ENCODE measurements at regions not wholly inside any gene's neighbourhood (a gene's known extent, or its start where the extent isn't known, plus 50 kb on each side); places are given as distances from the start of the nearest gene placed in this dataset.

- FAIRE-seq (no peak), DNase-seq (ENCODE audit: low spot score) (no peak)
Observed at GRCh38 chr10:4691301-4691700, 134.7 kb upstream of the AKR1E2 start.

DNA sequence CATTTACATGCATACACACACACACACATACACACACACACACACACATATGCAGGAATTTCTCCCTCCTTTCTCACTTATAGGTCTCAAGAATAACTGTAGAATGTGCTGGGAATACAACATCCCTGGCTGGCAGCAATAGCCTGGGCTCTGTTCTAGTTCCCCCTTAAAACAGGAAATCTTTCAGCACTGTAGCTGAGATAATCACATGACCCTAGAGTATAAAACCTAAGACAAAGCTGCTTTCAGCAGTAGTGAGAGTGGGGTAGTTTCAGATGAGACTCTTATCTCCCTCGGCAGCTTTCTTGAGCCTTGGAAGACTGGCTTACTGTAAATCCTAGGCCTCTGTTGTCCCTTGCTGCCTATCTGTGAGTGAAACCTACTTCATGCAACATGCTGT is 137.4 kb upstream of the AKR1E2 start:
- DNase-seq (ENCODE audit: low spot score), result no peak

DNA sequence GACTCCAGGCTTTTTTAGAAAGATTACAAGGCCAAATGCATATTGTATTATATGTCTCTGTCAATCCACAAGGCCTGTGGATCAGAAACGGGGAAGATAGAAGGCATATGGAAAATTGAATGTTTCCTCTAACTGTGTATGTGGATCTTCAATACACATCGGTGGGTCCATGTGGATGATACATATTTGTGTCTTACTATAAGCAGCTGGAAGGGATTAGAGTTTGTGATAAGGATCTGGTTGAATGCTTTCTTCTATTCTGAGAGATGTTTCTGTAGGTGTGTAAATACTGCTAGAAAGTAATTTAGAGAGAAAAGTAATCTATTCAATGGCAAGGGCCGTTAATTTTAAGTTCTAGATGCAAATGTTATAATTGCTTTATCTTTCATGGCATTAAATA is 137.8 kb upstream of the AKR1E2 start:
- DNase-seq (ENCODE audit: low spot score) (no peak), FAIRE-seq (no peak)

More for the DNA sequence above, 137.4 kb upstream of the AKR1E2 start:
- no peak for FAIRE-seq

DNA sequence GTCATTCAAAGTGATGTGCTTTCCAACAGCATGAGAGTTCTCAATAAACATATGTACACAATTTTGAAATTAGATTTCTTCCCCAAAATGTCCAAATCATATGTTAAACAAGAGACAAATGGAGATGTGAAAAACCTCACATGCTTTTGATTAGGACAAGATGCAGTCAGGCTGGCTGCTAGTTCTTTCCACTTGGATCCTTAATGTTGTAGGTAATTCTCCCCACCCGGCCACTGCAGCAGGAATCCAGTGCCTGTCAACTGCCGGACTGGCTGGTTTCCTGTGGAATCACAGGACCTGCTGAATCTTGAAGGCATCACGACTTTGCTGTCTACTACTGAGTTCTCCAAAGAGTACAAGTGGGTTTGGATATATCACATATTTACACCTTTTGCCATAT is 138.6 kb upstream of the AKR1E2 start:
- FAIRE-seq, result no peak

DNA sequence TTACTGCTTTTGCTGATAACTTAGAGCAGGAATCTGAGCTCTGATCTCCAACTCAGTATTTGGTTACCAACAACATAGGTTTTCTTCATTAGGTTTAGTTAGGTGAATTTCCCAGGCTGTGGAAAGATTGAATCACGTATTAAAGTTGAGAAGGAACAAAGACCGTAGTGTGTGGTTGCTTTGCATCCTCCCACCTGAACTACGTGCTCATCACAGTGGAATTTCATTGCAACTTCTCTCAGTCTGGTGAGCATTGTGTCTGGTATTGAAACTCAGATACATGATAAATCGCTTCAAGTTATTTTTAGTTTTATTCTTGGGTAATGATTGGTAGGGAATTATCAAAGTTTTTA is 139.4 kb upstream of the AKR1E2 start:
- peak; percentile 80 for DNase-seq (ENCODE audit: low spot score)
- FAIRE-seq, result no peak

More for the DNA sequence above, 138.6 kb upstream of the AKR1E2 start:
- no peak for DNase-seq (ENCODE audit: low spot score)

DNA sequence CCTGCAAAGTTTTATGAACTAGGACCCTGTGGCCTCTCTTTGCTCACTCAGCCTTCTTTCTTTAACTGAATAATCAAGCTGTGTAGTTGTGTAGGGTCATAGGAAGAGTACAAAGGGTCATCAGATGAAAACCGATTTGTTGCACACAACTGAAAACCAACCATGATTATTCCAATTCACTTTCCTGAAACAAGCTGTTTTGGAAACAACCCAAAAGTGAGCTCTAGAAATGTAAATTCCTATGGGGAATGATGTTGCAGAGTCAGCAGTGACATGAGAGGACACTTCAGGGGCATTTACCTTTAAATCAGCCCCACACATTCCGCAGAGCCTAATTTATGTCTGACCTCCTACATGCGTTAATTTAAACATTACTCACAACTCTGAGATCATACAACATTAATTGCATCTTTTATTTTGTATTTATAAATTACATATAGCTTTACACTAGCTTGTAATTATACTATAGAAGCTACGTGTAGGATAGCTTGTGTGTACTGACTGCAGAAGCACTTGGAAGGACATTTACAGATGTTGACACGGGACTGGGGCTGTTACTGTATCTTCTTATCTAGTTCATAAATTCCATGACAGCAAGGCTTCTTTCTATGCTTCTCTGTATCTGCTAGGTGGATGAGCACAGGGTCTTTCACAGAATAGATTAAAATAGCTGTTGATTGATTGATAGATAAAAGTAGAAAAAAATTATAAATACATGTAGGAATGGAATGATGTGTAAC is 139.9 kb upstream of the AKR1E2 start:
- DNase-seq (ENCODE audit: low spot score) (no peak), FAIRE-seq (no peak)

DNA sequence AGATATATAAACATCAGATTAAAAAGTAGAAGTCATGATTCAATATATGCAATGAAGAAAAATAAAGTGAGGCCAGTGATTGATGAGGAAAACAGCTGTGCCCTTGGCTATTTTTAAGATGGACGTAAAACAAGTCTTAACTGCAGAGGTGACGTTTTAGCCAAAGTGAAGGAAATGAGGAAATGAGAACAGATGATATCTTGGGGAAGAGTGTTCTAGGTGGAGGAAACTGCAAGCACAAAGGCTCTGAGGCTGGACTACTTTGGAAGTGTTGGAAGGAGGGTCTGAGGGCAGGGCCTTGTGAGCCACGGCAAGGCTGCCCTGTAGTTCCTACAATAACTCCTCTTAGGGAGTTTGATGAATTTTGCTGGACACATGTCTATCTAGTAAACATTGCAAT is 140.5 kb upstream of the AKR1E2 start:
- DNase-seq (ENCODE audit: low spot score), result no peak

GRCh38 chr10:4684434-4684833 is 141.6 kb upstream of the AKR1E2 start:
- DNase-seq (ENCODE audit: low spot score) (no peak), FAIRE-seq (no peak)

More for the DNA sequence above, 140.5 kb upstream of the AKR1E2 start:
- no peak for FAIRE-seq

DNA sequence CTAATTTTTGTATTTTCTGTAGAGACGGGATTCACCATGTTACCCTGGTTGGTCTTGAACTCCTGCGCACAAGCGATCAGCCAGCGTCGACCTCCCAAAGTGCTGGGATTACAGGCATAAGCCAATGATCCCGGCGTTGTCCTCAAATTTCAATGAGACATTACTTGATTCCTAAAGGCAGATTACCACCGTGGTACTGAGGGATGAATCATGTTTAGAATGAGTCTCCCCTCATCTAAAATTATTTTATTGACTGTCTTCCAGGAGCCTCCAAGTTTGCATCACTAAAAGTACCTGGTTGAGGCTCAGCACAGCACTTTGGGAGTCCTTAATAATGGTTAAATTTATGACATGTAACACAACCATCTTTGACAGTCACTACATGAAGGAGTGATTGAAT is 142.2 kb upstream of the AKR1E2 start:
- no peak for FAIRE-seq
- no peak for DNase-seq (ENCODE audit: low spot score)

DNA sequence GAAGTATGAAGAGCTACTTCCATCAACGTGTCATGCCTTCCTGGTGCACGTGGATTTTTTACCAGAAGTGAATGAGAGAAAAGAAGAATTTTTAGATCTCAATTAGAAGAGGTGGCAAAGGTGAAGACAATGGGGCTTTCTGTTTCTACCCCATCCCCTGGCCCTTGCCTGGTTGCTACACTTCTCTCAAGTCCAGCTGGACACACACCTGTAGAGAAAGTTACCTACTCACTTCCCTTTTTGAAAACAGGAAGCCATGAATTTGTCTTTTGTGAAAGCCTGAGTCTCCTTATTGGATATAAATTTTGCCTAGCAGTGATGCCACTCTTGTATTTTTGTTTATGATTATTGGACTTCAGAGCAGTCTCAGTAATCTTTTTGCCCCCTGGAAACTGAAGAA is 142.9 kb upstream of the AKR1E2 start:
- DNase-seq (ENCODE audit: low spot score), result no peak
- FAIRE-seq, result no peak

GRCh38 chr10:4678951-4679671 is 146.9 kb upstream of the AKR1E2 start:
- DNase-seq (ENCODE audit: low spot score) (no peak), FAIRE-seq (no peak)

DNA sequence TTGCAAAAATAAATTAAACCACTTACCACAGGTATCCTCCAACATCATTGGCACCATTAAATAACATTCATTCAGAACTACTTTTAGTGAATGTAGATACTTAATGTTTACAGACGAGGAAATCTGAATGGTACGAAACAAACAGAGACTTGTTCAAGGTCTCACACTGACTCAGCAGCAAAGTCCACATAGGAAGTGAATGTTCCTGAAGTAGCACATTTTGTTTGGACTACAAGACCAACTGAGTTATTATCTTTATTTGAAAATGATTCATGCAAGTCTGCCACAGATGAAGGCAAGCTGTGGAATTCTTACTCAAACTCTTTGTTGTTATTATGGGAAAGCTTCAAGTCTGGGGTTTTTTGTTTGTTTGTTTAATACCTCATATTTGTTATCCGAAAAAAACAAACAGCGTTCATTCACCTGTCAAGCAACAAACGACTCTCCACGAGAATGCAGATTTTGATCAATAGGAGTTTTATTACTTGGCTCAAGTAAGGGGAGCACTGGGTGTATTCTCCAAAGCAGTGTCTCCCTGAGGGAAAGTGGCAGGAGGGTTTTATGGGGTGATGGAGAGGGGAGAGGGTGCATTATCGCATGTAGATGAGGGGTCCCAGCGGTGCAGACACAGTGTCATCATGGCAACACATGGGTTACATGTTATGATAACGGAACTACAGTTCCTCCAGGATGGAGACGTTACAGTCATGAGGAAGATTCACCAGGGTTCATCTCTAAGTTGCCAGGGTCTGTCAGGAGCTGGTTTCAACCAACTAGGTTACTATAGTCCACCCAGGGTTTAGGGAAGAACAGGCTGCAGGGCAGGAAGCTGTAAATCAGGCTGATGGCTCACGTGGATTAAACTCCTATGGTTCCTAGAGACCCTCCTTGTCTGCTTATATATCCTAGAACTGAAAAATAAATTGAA is 147.7 kb upstream of the AKR1E2 start:
- FAIRE-seq (peak; percentile 30), DNase-seq (ENCODE audit: low spot score) (no peak)

GRCh38 chr10:4677296-4678021 is 148.5 kb upstream of the AKR1E2 start:
- no peak for DNase-seq (ENCODE audit: low spot score)
- no peak for FAIRE-seq

DNA sequence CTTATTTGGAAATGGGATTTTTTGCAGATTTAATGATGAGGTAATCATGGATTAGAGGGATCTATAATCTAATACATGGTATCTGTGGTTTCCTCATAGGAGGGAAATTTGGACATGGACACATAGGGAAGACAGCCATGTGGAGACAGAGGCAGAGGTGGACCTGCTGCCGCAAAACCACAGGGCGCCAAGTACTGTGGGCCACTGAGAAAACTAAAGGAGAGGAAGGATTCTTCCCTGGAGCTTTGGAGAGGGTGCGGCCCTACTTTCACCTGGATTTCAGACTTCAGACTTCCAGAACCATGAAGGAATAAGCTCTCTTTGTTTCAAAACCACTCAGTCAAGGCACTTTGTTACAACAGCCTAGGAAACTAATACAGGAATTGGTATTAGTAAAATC is 149.4 kb upstream of the AKR1E2 start:
- no peak for DNase-seq (ENCODE audit: low spot score)
- no peak for FAIRE-seq

DNA sequence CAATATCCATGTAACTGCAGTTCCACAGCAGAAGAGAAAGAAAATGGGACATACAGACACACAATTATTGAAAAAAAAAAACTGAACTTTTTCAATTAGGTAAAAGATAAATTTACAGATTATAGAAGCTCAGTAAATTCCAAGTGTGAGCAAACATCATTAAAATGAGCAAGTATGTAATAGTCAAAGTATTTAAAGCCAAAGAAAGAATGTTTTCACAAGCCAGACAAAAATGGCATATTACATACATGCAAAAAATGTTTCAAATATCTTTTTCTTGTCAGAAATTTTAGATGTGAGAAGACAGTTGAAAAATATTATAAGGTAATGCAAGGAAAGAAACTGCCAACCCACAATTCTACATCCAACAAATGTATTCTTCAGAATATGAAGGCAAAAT is 150.2 kb upstream of the AKR1E2 start:
- no peak for FAIRE-seq

DNA sequence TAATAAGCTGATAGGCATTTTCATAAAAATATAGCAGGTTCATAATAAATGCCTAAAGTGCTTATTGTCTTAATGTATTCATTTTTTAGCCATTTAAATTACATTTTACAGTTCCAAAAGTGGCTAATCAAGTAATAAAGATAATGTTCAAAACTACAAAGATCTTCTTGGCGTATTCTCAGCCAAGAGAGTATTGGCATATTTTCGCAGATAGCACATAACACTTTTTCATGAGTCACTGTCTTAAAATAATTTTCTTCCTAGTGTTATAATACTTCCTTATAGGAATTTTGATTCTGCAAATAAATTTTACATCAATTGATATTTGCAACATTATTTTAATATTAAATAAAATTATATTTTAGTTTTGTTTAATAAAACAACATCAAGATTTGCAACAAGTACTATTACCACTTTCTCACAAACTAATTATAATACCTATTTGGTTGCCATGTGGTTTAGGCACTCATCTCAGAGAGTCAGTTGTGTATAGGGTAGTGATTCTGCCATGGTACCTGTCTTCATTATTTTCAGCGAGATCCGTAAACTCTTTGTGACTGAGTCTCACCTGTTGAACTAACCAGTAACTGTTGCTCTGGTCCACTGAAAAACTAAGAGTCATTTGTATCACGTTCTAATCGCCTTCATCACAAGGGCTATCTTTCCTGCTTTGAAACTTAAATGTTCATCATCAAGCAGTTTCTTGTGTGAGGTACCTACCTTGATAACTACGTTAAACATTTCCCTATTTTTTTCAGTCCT is 152.5 kb upstream of the AKR1E2 start:
- no peak for FAIRE-seq

More for the DNA sequence above, 150.2 kb upstream of the AKR1E2 start:
- DNase-seq (ENCODE audit: low spot score), result no peak

GRCh38 chr10:4672201-4672600 is 153.8 kb upstream of the AKR1E2 start:
- FAIRE-seq, result no peak
- no peak for DNase-seq (ENCODE audit: low spot score)

More for the DNA sequence above, 152.5 kb upstream of the AKR1E2 start:
- DNase-seq (ENCODE audit: low spot score), result no peak

- FAIRE-seq (no peak), DNase-seq (ENCODE audit: low spot score) (no peak)
Observed at GRCh38 chr10:4671451-4672145, 154.4 kb upstream of the AKR1E2 start.

DNA sequence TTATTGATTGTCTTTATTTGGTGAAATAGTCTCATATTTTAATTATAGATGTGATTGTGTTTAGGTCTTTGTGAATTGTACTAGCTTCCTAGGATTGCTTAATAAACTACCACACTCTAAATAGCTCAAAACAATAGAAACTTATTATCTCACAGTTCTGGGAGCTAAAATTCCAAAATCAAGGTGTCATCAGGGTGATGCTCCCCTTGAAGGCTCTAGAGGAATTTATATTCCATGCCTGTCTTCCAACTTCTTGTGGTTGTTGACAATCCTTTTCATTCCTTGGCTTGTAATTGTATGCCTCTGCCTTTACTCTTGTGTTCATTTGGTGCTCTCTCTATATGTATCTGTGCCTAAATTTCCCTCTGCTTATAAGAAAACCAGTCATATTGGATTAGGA is 155.3 kb upstream of the AKR1E2 start:
- DNase-seq (ENCODE audit: low spot score) (no peak), FAIRE-seq (no peak)

GRCh38 chr10:4669585-4669984 is 156.4 kb upstream of the AKR1E2 start:
- no peak for FAIRE-seq
- DNase-seq (ENCODE audit: low spot score), result no peak
